ENCODE measurements at regions not wholly inside any gene's neighbourhood (a gene's known extent, or its start where the extent isn't known, plus 50 kb on each side); places are given as distances from the start of the nearest gene placed in this dataset.
"Not testable (repeated sequence)": the region's sequence is repeated elsewhere in the genome, so short reads cannot be mapped to it uniquely, and the experiment has no call there.

DNA sequence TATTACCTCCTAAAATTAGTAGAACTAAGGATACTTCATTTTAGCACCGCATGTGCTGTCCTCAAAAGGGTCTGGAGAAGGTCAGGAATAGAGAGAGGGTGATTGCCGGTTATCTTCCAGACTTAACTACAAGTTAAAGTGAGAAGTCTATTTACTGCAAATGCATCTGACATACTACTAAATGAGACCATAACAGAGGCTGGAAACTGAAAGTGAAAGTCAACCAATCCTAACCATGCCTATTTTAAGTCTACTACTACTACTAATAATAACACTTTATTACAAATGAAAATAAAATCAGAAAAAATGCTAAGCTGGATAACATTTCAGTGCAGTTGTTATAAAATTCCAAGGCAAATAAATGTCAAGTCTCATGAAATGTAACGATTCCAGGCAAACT is 244.7 kb downstream of the KIF20B start:
- DNase-seq (ENCODE audit: low read depth, low spot score): no peak

DNA sequence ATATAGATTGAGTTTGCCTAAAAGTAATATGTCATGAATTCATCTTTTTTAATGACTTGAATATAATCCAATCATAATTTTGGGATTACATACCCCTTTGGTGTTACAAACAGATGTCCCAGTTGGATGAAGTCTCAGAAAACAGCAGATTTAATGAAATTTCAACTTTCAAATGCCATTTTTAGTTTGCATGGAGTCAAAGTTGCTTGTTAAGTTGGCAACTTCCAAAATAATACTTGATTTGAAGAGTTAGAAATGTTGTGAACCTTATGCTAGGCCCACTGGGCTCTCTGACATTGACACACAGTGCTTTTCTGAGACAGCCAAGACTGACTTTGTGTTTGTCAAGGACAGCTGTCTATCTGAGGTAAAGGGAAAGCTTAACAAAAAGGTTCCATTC is 248.1 kb downstream of the KIF20B start:
- no peak for DNase-seq (ENCODE audit: low read depth, low spot score)

DNA sequence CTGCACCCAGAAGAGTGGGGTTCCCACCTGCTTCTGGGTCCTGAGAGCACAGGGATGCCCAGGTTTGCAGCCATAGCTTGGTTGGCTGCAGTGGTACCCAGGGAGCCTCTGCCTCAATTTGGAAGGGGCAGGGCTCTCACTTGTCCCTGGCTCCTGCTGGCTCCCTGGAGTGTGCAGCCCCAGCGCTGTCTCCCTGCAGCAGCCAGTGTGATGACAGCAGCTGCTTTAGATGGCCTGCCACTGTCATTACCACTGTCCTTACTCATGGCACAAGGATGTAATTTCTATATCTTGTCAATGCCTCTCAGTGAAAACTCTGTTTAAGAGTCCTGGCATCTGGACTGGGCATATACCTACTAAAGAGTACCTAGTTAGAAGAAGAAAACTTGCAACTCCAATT is 250.9 kb downstream of the KIF20B start:
- no peak for DNase-seq (ENCODE audit: low read depth, low spot score)

DNA sequence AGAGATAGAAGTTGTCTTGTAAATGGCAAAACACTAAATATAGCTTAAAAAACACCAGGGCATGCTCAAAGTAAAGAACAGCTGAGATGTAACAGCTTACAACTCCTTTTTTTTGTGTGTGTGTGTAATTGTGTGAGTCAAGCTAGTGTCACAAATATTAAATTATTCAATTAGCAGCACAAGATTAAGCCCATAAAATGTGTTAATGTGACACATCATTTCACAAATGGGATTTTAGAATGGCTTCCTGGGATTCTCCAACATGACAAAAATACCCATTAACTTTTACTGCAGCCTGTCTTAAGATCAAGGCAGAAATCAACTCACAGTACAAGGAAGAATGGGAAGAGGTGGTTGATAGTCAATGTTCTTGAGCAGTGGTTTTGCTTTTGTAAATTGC is 251.4 kb downstream of the KIF20B start:
- DNase-seq (ENCODE audit: low read depth, low spot score): no peak

DNA sequence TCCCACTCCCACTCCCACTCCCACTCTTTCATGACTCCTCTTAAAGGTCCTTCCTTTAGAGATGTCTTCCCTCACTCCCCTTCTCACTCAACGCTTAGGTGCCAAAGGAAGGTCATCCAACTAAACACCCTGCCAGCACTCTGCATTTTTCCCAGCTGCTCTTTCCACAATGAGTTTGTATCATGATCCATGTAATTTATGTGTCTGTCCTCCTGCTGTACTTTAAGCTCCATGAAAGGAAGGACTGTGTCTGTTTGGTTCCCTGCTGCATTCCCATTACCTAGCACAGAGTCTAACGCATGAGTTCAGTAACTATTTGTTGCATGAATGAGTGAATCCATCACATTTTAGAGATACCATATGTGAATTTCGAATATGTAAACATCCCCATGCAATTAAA is 252.7 kb downstream of the KIF20B start:
- DNase-seq (ENCODE audit: low read depth, low spot score): no peak

DNA sequence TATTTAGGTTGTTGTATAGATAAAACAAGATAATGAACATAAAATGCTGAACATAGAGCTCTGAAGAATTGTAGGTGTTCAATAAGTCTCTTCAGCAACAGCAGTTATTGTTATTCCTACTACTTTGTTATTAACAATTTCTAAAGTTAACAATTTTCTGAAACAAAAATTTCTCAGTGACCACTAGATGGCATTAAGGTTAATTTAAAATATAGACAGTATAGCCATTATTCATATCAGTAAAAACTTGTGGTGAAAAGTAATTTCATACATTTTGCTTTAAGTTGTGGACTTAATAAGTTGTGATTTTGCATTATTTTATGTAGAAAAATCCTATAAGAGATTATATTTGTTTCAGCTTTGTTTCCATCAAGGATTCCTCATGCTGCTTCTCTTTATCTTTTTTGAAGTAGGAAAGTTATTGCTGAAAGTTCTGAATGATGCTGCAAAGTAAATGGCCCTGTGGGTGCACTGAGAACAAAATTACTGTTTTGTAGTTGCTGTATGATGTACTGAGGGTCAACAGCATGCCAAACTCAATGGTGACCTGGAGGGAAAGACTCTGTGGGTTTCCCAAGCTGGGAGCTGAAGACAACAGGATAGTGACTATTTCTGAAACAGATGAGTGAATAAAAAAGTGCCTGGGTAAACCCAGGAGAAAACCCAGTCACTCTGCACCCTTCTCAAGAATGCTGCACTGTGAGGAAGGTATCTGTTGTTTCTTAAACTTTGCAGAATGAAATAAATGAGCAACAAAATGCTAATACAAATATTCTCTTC is 253.6 kb downstream of the KIF20B start:
- DNase-seq (ENCODE audit: low read depth, low spot score): no peak

DNA sequence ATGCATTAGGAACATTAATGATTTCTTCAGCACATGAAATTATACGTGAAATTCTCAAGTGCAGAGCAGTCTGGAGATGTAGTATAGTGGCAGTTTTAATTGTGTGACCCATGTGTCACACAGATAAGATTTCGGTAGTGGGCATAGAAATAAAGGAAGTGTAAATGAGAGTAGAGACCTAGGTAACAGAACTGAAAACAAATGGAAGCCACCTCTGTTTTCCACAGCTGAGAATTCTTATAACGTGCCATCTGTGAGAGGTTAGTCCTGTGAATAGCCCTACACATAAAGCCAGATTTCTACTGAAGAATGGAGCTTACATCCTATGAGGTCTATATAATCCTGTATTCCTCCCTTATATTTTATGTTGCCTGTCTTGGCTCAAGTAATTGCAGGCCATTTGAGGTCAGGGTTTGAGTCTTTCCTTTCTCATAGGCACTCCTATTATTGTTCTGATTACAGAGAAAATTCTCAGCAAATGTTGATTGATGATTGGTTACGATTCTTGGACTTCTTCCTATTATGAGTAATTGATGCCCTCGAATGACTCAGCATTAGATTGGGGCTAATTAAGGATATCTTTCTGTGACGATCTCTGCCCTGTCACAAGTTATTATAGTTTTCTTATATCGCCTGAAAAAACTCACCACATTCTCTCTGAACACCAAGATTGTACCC is 258.2 kb downstream of the KIF20B start:
- DNase-seq (ENCODE audit: low read depth, low spot score): no peak

DNA sequence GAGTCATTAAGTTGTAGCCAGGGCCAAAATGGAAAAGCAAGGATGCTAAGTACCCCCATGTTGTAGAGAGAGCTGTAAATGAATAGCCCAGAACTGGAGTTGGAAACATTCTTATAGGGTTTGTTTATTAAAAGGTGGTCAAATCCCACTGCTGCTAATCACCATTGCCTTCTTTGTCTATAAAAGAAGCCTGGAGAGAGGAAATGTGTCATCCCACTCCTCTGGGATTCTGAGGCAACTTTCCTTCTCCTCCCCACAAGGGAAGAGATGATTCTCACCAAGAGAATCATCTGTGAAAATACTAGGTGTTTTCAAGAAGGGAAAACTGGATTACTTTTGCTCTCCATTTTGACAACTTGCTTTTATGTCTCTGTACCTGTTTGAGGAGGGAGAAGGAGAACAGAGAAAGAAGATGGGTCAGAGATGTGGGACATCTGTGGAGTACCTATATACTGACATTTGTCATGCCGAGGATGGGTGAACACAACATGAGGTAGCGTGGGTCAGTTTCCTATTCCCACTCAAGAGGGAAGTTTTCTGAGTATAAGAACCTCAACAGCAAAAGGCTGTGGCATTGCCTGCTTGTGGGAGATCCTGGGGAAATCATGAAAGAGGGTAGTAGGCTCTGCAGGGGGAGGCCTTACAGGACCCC is 262.2 kb downstream of the KIF20B start:
- no peak for DNase-seq (ENCODE audit: low read depth, low spot score)

DNA sequence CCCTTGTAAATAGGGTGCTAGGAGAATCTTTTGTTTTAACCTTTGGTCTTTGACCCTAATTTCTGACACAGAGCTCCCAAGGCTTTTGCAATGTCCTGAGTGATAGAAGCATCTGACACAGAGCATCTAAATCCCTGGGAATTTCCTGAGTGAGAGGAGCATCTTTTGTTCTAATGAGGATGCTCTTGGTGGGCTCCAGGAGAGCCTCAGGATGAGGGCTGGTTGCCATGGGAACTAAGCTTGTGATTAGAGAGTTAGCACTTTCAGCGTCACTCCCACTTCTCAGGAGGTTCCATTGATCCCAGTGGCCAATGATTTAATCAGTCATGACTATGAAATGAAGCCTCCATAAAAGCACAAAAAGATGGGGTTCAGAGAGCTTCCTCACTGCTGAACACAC is 264.8 kb downstream of the KIF20B start:
- no peak for DNase-seq (ENCODE audit: low read depth, low spot score)

DNA sequence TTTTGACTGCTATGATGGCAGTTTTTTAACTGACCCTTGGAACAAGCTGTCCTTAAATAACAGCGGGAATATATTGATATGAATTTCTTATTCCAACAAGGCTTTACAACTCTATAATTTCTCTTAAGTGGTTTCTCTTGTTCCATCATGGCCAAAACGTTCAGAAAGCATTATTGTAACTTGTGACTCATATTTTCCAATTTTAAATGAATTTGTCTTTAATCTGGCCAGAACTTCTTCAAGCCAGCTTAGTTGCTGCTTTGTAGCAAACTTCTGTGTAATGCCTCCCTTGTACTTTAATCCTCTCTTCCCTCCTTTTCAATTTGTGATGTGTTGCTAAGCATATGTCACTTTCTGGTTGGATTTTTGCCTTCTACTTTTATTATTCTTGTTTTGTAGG is 271.9 kb downstream of the KIF20B start:
- no peak for DNase-seq (ENCODE audit: low read depth, low spot score)

DNA sequence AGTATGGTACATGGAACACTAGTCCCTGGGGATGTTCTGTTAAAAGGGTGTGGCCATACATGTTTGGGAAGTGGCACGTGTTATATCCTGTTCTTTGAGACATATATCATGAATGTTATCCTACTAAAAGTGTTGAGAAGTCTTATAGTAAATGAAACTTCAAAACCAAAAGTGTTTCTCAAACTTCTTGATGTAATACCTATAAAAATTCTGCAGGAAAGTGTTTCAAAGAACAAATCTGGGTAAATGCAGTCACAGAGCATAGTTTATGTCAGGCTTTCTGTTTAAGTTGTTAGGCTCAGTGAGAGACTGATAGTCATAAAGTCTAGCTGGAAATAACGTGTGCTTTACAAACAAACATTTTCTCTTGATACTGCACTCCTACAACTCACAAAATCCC is 273.7 kb downstream of the KIF20B start:
- DNase-seq (ENCODE audit: low read depth, low spot score): no peak

DNA sequence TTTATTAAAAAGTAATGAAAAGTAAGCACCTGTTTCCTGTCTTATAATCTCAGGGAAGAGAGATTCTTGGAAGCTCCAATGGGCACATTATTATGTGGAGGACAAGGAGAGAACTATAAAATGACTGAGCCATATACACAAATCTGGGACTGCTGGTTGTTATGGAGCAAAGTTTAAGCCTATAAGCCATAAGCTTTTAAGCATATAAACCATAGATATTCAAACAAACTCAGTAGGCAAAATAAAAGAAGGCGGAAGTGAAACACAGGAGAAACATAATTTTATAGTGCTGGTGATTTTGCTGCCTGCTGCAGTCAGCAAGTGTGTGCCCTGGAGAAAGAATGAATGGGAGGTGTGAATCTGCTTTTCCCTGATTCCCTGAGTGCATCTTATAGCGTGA is 274.4 kb downstream of the KIF20B start:
- DNase-seq (ENCODE audit: low read depth, low spot score): no peak

DNA sequence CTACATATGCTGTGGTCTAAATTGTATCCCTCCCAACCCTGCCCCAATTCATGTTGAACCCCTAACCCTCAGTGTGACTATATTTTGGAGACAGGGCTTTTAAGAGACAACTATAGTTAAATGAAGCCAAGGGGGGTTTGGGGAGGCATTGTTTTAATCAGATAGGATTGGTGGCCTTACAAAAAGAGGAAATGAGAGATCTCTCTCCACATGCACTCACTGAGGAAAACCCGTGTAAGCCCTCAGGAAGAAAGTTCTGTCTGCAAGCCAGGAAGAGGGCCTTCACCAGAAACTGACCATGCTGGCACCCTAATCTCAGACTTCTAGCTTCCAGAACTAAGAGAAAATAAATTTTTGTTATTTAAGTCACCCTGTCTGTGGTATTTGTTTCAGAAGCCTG is 276.7 kb downstream of the KIF20B start:
- DNase-seq (ENCODE audit: low read depth, low spot score): no peak

DNA sequence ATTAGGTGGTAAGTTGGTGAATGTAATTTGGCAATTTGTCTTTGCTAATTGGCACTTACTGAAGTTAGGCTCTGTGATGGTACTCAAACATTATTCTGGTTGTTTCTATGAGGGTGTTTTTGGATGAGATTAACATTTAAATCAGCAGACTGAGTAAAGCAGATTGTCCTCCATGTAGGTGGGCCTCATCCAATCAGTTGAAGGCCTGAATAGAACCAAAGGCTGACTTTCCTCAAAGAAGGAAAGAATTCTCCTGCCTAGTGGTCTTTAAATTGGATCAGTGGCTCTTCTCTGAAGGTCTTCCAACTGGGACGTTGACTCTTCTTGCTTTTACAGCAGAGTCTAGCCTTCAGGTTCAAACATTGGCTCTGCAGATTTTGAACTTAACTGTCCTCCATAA is 278.3 kb downstream of the KIF20B start:
- no peak for DNase-seq (ENCODE audit: low read depth, low spot score)

DNA sequence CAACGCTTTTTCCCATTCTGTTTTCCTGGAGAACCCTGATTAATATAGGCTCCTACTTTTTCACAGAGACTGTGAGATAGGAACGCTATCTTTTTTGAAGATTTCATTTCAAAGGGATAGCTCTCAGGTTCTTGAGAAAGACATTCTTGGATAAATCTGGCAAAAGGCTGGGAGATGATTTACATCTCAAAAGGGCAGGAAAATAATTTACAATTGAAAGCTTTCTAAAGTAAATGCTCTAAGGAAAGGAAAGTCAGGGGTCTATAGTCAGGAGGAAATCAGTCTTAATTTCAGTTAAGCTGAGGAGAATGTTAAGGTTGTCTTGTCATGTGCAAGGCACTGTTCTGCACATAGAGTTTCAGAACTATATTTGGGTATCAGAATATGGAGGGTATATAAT is 278.8 kb downstream of the KIF20B start:
- no peak for DNase-seq (ENCODE audit: low read depth, low spot score)

DNA sequence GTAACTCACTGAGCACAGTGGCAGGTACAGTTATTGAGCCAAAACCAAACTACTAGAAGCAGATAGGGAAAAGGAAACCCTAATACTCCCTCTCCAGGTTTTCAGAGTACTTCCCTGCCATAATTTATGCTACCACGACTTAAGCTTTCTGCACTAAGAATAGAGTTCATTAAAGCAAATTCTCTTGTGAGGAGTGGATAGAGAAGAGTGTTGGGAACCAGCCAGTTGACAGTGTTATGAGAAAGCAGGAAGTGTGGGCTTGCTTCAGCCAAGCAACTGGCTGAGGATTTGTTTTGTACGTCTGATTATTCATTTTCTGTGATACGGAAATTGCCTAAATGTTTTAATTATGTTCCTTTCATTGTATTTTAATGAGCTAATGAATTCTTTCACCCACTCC is 280.5 kb downstream of the KIF20B start:
- DNase-seq (ENCODE audit: low read depth, low spot score): no peak

DNA sequence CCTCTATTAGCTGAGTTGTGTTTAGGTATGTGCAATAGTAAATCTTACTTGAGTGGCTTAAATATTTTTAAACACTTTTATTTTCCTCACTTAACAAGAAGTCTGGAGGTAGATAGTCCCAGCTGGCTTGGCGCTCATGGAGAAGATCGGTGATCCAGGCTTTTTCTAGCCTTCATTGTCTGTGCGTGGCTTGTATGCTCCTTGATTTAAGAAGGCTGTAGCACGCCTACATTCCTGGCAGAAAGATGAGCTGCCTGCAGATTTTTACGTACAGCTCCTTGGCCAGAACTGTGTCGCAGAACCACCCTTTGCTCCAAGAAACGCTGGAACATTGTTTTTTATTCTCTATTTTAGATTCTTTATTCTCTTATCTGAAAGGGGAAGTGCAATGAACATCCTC is 284.1 kb downstream of the KIF20B start:
- DNase-seq (ENCODE audit: low read depth, low spot score): no peak

DNA sequence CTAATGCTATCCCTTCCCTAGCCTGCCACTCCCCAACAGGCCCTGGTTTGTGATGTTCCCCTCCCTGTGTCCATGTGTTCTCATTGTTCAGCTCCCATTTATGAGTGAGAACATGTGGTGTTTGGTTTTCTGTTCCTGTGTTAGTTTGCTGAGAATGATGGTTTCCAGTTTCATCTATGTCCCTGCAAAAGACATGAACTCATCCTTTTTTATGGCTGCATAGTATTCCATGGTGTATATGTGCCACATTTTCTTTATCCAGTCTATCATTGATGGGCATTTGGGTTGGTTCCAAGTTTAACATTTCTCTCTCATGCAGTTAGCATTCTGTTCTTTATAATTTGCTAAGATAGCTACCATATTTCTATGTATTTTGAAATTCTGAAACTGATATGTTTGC is 287.0 kb downstream of the KIF20B start:
- not testable (repeated sequence) for DNase-seq (ENCODE audit: low read depth, low spot score)

DNA sequence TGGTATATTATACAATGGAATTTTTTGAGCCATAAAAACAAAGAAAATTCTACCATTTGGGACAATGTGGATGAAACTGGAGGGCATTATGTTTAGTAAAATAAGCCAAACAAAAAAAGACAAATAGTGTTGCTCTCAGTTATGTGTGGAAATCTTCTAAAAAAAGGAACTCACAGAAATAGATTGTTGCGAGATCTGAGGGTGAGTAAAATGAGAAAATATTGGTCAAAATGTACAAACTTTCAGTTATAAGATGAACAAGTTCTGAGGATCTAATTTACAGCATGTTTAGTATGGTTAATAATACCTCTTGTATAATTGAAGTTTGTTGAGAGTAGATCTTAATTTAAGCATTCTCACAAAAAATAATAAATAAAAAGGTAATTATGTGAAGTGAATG is 291.2 kb downstream of the KIF20B start:
- DNase-seq (ENCODE audit: low read depth, low spot score): no peak

DNA sequence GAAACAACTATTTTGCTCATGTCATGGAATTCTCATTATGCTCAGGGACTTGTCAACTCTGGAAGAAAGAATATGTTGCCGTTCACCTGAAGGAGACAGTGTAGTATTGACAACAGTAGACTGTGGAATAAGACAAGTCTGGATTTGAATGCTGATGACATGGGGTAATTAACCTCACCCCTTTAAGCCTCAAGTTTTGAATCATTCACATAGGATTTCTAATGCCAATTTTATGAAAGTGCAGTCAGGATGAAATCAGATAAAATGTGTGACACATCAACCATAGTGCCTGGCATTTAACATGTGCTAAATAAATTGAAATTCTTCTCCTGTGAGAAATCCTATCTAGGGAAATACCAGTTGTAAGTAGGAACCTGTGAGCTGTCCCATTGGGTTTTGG is 305.8 kb downstream of the KIF20B start:
- DNase-seq (ENCODE audit: low read depth, low spot score): no peak

DNA sequence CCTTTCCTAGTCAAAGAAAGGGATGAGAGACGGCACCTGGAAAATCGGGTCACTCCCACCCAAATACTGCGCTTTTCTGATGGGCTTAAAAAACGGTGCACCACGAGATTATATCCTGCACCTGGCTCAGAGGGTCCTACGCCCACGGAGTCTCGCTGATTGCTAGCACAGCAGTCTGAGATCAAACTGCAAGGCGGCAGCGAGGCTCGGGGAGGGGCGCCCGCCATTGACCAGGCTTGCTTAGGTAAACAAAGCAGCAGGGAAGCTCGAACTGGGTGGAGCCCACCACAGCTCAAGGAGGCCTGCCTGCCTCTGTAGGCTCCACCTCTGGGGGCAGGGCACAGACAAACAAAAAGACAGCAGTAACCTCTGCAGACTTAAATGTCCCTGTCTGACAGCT is 309.9 kb downstream of the KIF20B start:
- not testable (repeated sequence) for DNase-seq (ENCODE audit: low read depth, low spot score)

DNA sequence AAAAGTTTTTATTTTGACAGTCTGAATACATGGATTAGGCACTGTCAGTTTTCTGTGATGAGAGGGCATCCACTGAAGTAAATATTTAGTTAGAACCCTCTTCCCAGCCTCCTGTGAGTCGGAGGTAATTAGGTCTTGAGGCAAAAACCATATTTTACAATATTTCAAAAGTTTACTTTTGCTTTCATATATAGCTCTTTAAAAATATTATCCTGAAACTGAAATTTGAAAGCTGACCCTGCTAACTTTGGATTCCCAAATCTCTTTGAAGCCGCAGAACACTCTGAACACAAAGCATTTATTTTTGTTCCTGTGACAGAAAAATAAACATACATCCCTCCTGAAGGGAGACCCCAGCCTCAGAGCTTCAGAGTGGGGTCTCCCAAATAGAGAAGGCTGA is 317.4 kb downstream of the KIF20B start:
- no peak for DNase-seq (ENCODE audit: low read depth, low spot score)

DNA sequence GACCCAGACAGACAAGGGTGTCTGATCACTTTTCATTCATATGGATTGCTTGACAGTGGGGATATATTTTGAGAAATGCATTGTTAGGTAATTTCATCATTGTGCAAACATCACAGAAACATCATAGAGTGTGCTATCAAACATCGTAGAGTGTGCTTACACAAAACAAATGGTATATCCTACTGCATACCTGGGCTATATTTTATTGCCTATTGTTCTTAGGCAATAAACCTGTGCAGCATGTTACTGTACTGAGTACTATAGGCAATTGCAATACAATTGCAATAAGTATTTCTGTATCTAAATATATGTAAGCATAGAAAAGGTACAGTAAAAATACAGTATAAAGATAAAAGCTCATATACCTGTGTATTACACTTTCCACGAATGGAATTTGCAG is 319.1 kb downstream of the KIF20B start:
- no peak for DNase-seq (ENCODE audit: low read depth, low spot score)

Measured in ELF-1 (cell line).